ENCODE measurements at regions not wholly inside any gene's neighbourhood (a gene's known extent, or its start where the extent isn't known, plus 50 kb on each side); places are given as distances from the start of the nearest gene placed in this dataset.

GRCh38 chr5:105956456-105957196, 1714.1 kb downstream of the EFNA5 start:
- FAIRE-seq (no peak), DNase-seq (ENCODE audit: low read depth) (peak; percentile 5)
- no peak for TF ChIP-seq CTCF (IDR thresholded peaks at IDR 0.05; ENCODE audit: insufficient read depth, low read length, severe bottlenecking)
- H3K36me3 ChIP-seq (ENCODE audit: control insufficient read depth, insufficient read depth, low read length): no peaks in the 10 kb centered on the region
- no peak overlapping the region for H3K4me3 ChIP-seq (ENCODE audit: low read depth, low read length)
- H3K27me3 ChIP-seq (ENCODE audit: control insufficient read depth, insufficient read depth, low read length): no peaks in the 10 kb centered on the region

GRCh38 chr5:105954341-105954740, 1716.4 kb downstream of the EFNA5 start:
- no peak for TF ChIP-seq CTCF (IDR thresholded peaks at IDR 0.05; ENCODE audit: insufficient read depth, low read length, severe bottlenecking)
- no peak overlapping the region for H3K4me3 ChIP-seq (ENCODE audit: low read depth, low read length)
- no peaks in the 10 kb centered on the region for H3K36me3 ChIP-seq (ENCODE audit: control insufficient read depth, insufficient read depth, low read length)
- FAIRE-seq (no peak), DNase-seq (ENCODE audit: low read depth) (peak; percentile 1)
- no peaks in the 10 kb centered on the region for H3K27me3 ChIP-seq (ENCODE audit: control insufficient read depth, insufficient read depth, low read length)

GRCh38 chr5:105953616-105954015, 1717.1 kb downstream of the EFNA5 start:
- no peak overlapping the region for H3K4me3 ChIP-seq (ENCODE audit: low read depth, low read length)
- H3K27me3 ChIP-seq (ENCODE audit: control insufficient read depth, insufficient read depth, low read length): no peaks in the 10 kb centered on the region
- no peaks in the 10 kb centered on the region for H3K36me3 ChIP-seq (ENCODE audit: control insufficient read depth, insufficient read depth, low read length)
- no peak for DNase-seq (ENCODE audit: low read depth)
- FAIRE-seq: no peak
- no peak for TF ChIP-seq CTCF (IDR thresholded peaks at IDR 0.05; ENCODE audit: insufficient read depth, low read length, severe bottlenecking)

GRCh38 chr5:105952875-105953274, 1717.9 kb downstream of the EFNA5 start:
- DNase-seq (ENCODE audit: low read depth) (peak; percentile 35), FAIRE-seq (no peak)
- TF ChIP-seq CTCF (IDR thresholded peaks at IDR 0.05; ENCODE audit: insufficient read depth, low read length, severe bottlenecking): no peak
- H3K4me3 ChIP-seq (ENCODE audit: low read depth, low read length): no peak overlapping the region
- no peaks in the 10 kb centered on the region for H3K27me3 ChIP-seq (ENCODE audit: control insufficient read depth, insufficient read depth, low read length)
- H3K36me3 ChIP-seq (ENCODE audit: control insufficient read depth, insufficient read depth, low read length): no peaks in the 10 kb centered on the region

GRCh38 chr5:105947461-105947860, 1723.3 kb downstream of the EFNA5 start:
- Histone ChIP-seq H3K27me3 (ENCODE audit: control insufficient read depth, insufficient read depth, low read length) (no peaks in the 10 kb centered on the region), H3K4me3 (ENCODE audit: low read depth, low read length) (no peak overlapping the region), H3K36me3 (ENCODE audit: control insufficient read depth, insufficient read depth, low read length) (no peaks in the 10 kb centered on the region)
- TF ChIP-seq CTCF (IDR thresholded peaks at IDR 0.05; ENCODE audit: insufficient read depth, low read length, severe bottlenecking): no peak
- DNase-seq (ENCODE audit: low read depth) (no peak), FAIRE-seq (no peak)
